ENCODE measurements at regions not wholly inside any gene's neighbourhood (a gene's known extent, or its start where the extent isn't known, plus 50 kb on each side); places are given as distances from the start of the nearest gene placed in this dataset.

- Mint-ChIP-seq H3K9me3 (peaks cover 0 to 2% (median 0%) of the 10 kb centered on the region in 3 donors), H3K36me3 (no peaks in the 10 kb centered on the region), H3K27me3 (peaks cover 7 to 16% of the 10 kb centered on the region in 2 donors), H3K27ac (no peak overlapping the region), H3K4me3 (no peak overlapping the region), H3K4me1 (no peaks in the 10 kb centered on the region)
- H3K9me3 ChIP-seq, result peaks cover 2% of the 10 kb centered on the region
- ChIA-PET POLR2A (no interaction called here), CTCF (no interaction called here)
- ATAC-seq (replicated peaks in 1 of 4), result no peak
- peaks cover 0 to 12% of the 10 kb centered on the region in 2 experiments for H3K27me3 ChIP-seq (replicated peaks in 1 of 2; ENCODE audit: control insufficient read depth in 2 of 2, extremely low read depth in 1 of 2, insufficient read depth in 2 of 2, low read length in 1 of 2)
- no peak overlapping the region for H3K27ac ChIP-seq (ENCODE audit: low read length)
- H3K4me1 ChIP-seq (ENCODE audit: control insufficient read depth in 1 of 2, extremely low read depth in 1 of 2, insufficient read depth in 2 of 2, low read length in 2 of 2), result no peaks in the 10 kb centered on the region
- no peaks in the 10 kb centered on the region for H3K36me3 ChIP-seq (ENCODE audit: control insufficient read depth in 2 of 2, extremely low read depth in 1 of 2, insufficient read depth in 1 of 2, low read length in 1 of 2)
- DNase-seq, result no peak
- H3K4me3 ChIP-seq (ENCODE audit: control insufficient read depth in 1 of 2, extremely low read depth in 1 of 2, low read length in 1 of 2), result no peak overlapping the region
These were observed 193.3 kb downstream of the LY86 start for GRCh38 chr6:6781873-6782227.

DNA sequence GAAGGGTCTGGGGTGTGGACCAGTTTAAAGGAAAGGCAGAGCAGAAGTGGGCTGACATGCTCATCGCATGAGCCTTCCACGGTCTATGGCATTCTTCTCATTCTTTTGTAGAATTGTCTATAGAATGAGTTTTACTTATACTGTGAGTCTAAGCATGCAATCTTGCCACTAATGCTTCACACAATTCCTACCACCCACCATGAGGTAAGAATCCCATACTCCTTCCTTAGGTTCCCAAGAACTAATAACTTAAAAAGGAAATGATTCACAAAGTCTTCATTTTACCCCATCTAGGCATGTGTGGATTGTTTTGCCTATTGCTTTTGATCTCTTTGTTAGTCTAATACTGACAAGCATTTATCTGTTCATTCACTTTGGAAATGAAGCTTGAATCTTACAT, 195.2 kb downstream of the LY86 start:
- H3K27me3 Mint-ChIP-seq, result peaks cover 7 to 12% of the 10 kb centered on the region in 2 donors
- WGBS (ENCODE audit: insufficient coverage), result no CpG with 5 or more reads among the region's 2 CpGs

DNA sequence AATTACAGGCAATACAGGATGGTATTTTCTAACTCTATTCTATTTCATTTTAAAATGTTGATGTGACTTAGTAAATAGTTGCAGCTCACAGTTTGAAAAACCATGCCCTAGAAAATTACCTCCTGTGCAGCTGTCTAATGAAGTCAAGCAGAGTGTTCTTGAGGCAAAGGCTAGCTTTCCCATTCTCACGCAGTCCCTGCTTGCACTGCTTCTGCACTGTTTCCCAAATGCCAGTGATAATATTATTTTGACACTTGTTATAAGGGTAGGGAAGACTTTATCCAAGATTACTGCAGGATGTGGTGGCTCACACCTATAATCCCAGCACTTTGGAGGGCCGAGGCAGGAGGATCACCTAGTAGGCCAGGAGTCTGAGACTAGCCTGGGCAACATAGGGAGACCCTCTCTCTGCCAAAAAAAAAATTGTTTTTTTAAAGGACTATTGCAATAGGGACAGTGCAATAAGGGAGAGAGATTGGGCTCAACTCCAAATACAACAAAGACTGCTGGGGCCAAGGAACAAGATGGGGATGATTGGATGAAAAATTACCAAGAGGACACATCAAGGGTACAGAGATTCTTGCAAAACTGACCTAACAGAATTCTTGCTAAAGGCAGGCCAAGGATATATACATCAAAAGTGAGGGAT, 196.1 kb downstream of the LY86 start:
- DNase-seq, result no peak
- CTCF ChIA-PET, result no interaction called here
- H3K36me3 Mint-ChIP-seq, result no peaks in the 10 kb centered on the region
- Histone ChIP-seq H3K27me3 (replicated peaks in 1 of 2; ENCODE audit: control insufficient read depth in 2 of 2, extremely low read depth in 1 of 2, insufficient read depth in 2 of 2, low read length in 1 of 2) (peaks cover 0 to 8% of the 10 kb centered on the region in 2 experiments), H3K36me3 (ENCODE audit: control insufficient read depth in 2 of 2, extremely low read depth in 1 of 2, insufficient read depth in 1 of 2, low read length in 1 of 2) (no peaks in the 10 kb centered on the region), H3K4me3 (ENCODE audit: control insufficient read depth in 1 of 2, extremely low read depth in 1 of 2, low read length in 1 of 2) (no peak overlapping the region), H3K9me3 (no peaks in the 10 kb centered on the region), H3K4me1 (ENCODE audit: control insufficient read depth in 1 of 2, extremely low read depth in 1 of 2, insufficient read depth in 2 of 2, low read length in 2 of 2) (no peaks in the 10 kb centered on the region), H3K27ac (ENCODE audit: low read length) (no peak overlapping the region)
- POLR2A ChIA-PET, result no interaction called here
- no peak overlapping the region for H3K27ac Mint-ChIP-seq
- H3K27me3 Mint-ChIP-seq, result peaks cover 1 to 6% of the 10 kb centered on the region in 2 donors
- H3K4me1 Mint-ChIP-seq, result no peaks in the 10 kb centered on the region
- no peaks in the 10 kb centered on the region for H3K9me3 Mint-ChIP-seq
- WGBS (ENCODE audit: insufficient coverage), result 57% methylated on average over 1 of the region's 2 CpGs
- no peak overlapping the region for H3K4me3 Mint-ChIP-seq
- ATAC-seq (replicated peaks in 1 of 4), result no peak

More for the DNA sequence above, 195.2 kb downstream of the LY86 start:
- no peaks in the 10 kb centered on the region for H3K36me3 ChIP-seq (ENCODE audit: control insufficient read depth in 2 of 2, extremely low read depth in 1 of 2, insufficient read depth in 1 of 2, low read length in 1 of 2)
- DNase-seq, result no peak
- Mint-ChIP-seq H3K27ac (no peak overlapping the region), H3K4me1 (no peaks in the 10 kb centered on the region), H3K36me3 (no peaks in the 10 kb centered on the region), H3K9me3 (no peaks in the 10 kb centered on the region), H3K4me3 (no peak overlapping the region)
- H3K4me3 ChIP-seq (ENCODE audit: control insufficient read depth in 1 of 2, extremely low read depth in 1 of 2, low read length in 1 of 2), result no peak overlapping the region
- no peak for ATAC-seq (replicated peaks in 1 of 4)
- no peak overlapping the region for H3K27ac ChIP-seq (ENCODE audit: low read length)
- no peaks in the 10 kb centered on the region for H3K4me1 ChIP-seq (ENCODE audit: control insufficient read depth in 1 of 2, extremely low read depth in 1 of 2, insufficient read depth in 2 of 2, low read length in 2 of 2)
- H3K27me3 ChIP-seq (replicated peaks in 1 of 2; ENCODE audit: control insufficient read depth in 2 of 2, extremely low read depth in 1 of 2, insufficient read depth in 2 of 2, low read length in 1 of 2), result peaks cover 0 to 11% of the 10 kb centered on the region in 2 experiments
- no peaks in the 10 kb centered on the region for H3K9me3 ChIP-seq
- POLR2A ChIA-PET, result interaction anchor here in 1 of 2 donors (0.6 kb wide), 1 partner anchor 23 kb away, joined by 9 read pairs; no protein-coding TSS in a partner anchor
- CTCF ChIA-PET, result interaction anchor here (0.6 kb wide), 2 partner anchors 104 to 131 kb away, joined by 3 to 4 read pairs; no protein-coding TSS in a partner anchor

- 98% methylated on average over 4 of the region's 5 CpGs for WGBS (ENCODE audit: insufficient coverage)
- H3K27ac Mint-ChIP-seq, result no peak overlapping the region
These were observed 196.6 kb downstream of the LY86 start for GRCh38 chr6:6785163-6785521.

GRCh38 chr6:6788394-6789032, 200.0 kb downstream of the LY86 start:
- peaks cover 0 to 2% (median 0%) of the 10 kb centered on the region in 3 donors for H3K4me1 Mint-ChIP-seq

More at GRCh38 chr6:6785163-6785521, 196.6 kb downstream of the LY86 start:
- Histone ChIP-seq H3K27me3 (replicated peaks in 1 of 2; ENCODE audit: control insufficient read depth in 2 of 2, extremely low read depth in 1 of 2, insufficient read depth in 2 of 2, low read length in 1 of 2) (peaks cover 0 to 8% of the 10 kb centered on the region in 2 experiments), H3K9me3 (no peaks in the 10 kb centered on the region), H3K36me3 (ENCODE audit: control insufficient read depth in 2 of 2, extremely low read depth in 1 of 2, insufficient read depth in 1 of 2, low read length in 1 of 2) (no peaks in the 10 kb centered on the region), H3K4me1 (ENCODE audit: control insufficient read depth in 1 of 2, extremely low read depth in 1 of 2, insufficient read depth in 2 of 2, low read length in 2 of 2) (no peaks in the 10 kb centered on the region), H3K4me3 (ENCODE audit: control insufficient read depth in 1 of 2, extremely low read depth in 1 of 2, low read length in 1 of 2) (no peak overlapping the region), H3K27ac (ENCODE audit: low read length) (no peak overlapping the region)
- peaks cover 0 to 2% of the 10 kb centered on the region in 2 donors for H3K27me3 Mint-ChIP-seq
- ChIA-PET POLR2A (no interaction called here), CTCF (no interaction called here)
- H3K36me3 Mint-ChIP-seq, result no peaks in the 10 kb centered on the region
- no peak overlapping the region for H3K4me3 Mint-ChIP-seq
- no peak for ATAC-seq (replicated peaks in 1 of 4)
- H3K9me3 Mint-ChIP-seq, result no peaks in the 10 kb centered on the region
- H3K4me1 Mint-ChIP-seq, result no peaks in the 10 kb centered on the region
- DNase-seq, result no peak

GRCh38 chr6:6790393-6790792, 201.9 kb downstream of the LY86 start:
- WGBS (ENCODE audit: insufficient coverage), result 83% methylated on average over 4 of the region's 5 CpGs
- Mint-ChIP-seq H3K4me1 (peaks cover 3 to 8% (median 5%) of the 10 kb centered on the region in 3 donors), H3K36me3 (no peaks in the 10 kb centered on the region), H3K4me3 (no peak overlapping the region), H3K27me3 (no peaks in the 10 kb centered on the region), H3K27ac (no peak overlapping the region), H3K9me3 (no peaks in the 10 kb centered on the region)
- ChIA-PET CTCF (no interaction called here), POLR2A (no interaction called here)
- no peaks in the 10 kb centered on the region for H3K9me3 ChIP-seq
- H3K36me3 ChIP-seq (ENCODE audit: control insufficient read depth in 2 of 2, extremely low read depth in 1 of 2, insufficient read depth in 1 of 2, low read length in 1 of 2), result no peaks in the 10 kb centered on the region
- H3K4me1 ChIP-seq (ENCODE audit: control insufficient read depth in 1 of 2, extremely low read depth in 1 of 2, insufficient read depth in 2 of 2, low read length in 2 of 2), result peaks cover 0 to 11% of the 10 kb centered on the region in 2 experiments
- DNase-seq, result no peak
- no peak overlapping the region for H3K27ac ChIP-seq (ENCODE audit: low read length)
- no peaks in the 10 kb centered on the region for H3K27me3 ChIP-seq (replicated peaks in 1 of 2; ENCODE audit: control insufficient read depth in 2 of 2, extremely low read depth in 1 of 2, insufficient read depth in 2 of 2, low read length in 1 of 2)
- no peak overlapping the region for H3K4me3 ChIP-seq (ENCODE audit: control insufficient read depth in 1 of 2, extremely low read depth in 1 of 2, low read length in 1 of 2)
- no peak for ATAC-seq (replicated peaks in 1 of 4)

More at GRCh38 chr6:6788394-6789032, 200.0 kb downstream of the LY86 start:
- no CpG with 5 or more reads among the region's 4 CpGs for WGBS (ENCODE audit: insufficient coverage)
- ATAC-seq (replicated peaks in 1 of 4) (peak in 2 of 4 experiments; percentile 16 to 49), DNase-seq (peak in 5 of 35 experiments; percentile 3 to 37 (median 19))
- POLR2A ChIA-PET, result no interaction called here
- Mint-ChIP-seq H3K9me3 (no peaks in the 10 kb centered on the region), H3K27ac (no peak overlapping the region), H3K36me3 (no peaks in the 10 kb centered on the region), H3K4me3 (no peak overlapping the region), H3K27me3 (no peaks in the 10 kb centered on the region)
- peaks cover 0 to 4% of the 10 kb centered on the region in 2 experiments for H3K4me1 ChIP-seq (ENCODE audit: control insufficient read depth in 1 of 2, extremely low read depth in 1 of 2, insufficient read depth in 2 of 2, low read length in 2 of 2)
- no peak overlapping the region for H3K27ac ChIP-seq (ENCODE audit: low read length)
- no peaks in the 10 kb centered on the region for H3K36me3 ChIP-seq (ENCODE audit: control insufficient read depth in 2 of 2, extremely low read depth in 1 of 2, insufficient read depth in 1 of 2, low read length in 1 of 2)
- CTCF ChIA-PET, result interaction anchor here in 1 of 2 donors (1.0 kb wide), 1 partner anchor 455 kb away, joined by 5 read pairs; no protein-coding TSS in a partner anchor
- no peaks in the 10 kb centered on the region for H3K9me3 ChIP-seq
- H3K27me3 ChIP-seq (replicated peaks in 1 of 2; ENCODE audit: control insufficient read depth in 2 of 2, extremely low read depth in 1 of 2, insufficient read depth in 2 of 2, low read length in 1 of 2), result no peaks in the 10 kb centered on the region
- no peak overlapping the region for H3K4me3 ChIP-seq (ENCODE audit: control insufficient read depth in 1 of 2, extremely low read depth in 1 of 2, low read length in 1 of 2)
